GM12878 (cell line): ENCODE measurements at regions not wholly inside any gene's neighbourhood (a gene's known extent, or its start where the extent isn't known, plus 50 kb on each side); places are given as distances from the start of the nearest gene placed in this dataset.

Source experiments
- CREM ChIP-seq: IDR thresholded peaks from 2 replicates; pipeline ENCODE4 v1.6.1; 2014; ENCODE audit warnings: antibody characterized with exemption, low read depth
- CTCF ChIP-seq, 3 experiments: IDR thresholded peaks in 2 of 3; conservative IDR thresholded peaks in 1 of 3; 2 replicates each; pipeline ENCODE4 v1.5.1; 2011; ENCODE audit warnings: low read depth in 3 of 3, low read length in 3 of 3, mild to moderate bottlenecking in 3 of 3, control low read depth in 2 of 3, moderate library complexity in 2 of 3, inconsistent platforms in 1 of 3, mixed read lengths in 1 of 3; ENCODE audit not compliant: control insufficient read depth in 2 of 3, insufficient read depth in 1 of 3; ENCODE audit errors: extremely low read depth in 1 of 3
- FOXK2 ChIP-seq: fragments of 450-650 bp; IDR thresholded peaks from 2 replicates; pipeline ENCODE4 v1.6.1; 2017; ENCODE audit warnings: mild to moderate bottlenecking, moderate library complexity
- HSF1 ChIP-seq: fragments of 150-350 bp; IDR thresholded peaks from 2 replicates; pipeline ENCODE4 v1.6.1; 2014; ENCODE audit warnings: mild to moderate bottlenecking, low read depth, low read length
- POLR2AphosphoS5 ChIP-seq: IDR thresholded peaks from 2 replicates; pipeline ENCODE4 v1.6.1; 2011; ENCODE audit warnings: mild to moderate bottlenecking, low read length, inconsistent platforms
- RAD51 ChIP-seq: fragments of 450-650 bp; IDR thresholded peaks from 2 replicates; pipeline ENCODE4 v1.6.1; 2016; ENCODE audit warnings: moderate library complexity, mild to moderate bottlenecking, inconsistent platforms
- RCOR1 ChIP-seq: conservative IDR thresholded peaks from 2 replicates; pipeline ENCODE4 v1.6.1; 2012; ENCODE audit warnings: low read depth, low read length, improper control_type of control experiment
- SMC3 ChIP-seq: IDR thresholded peaks from 2 replicates; pipeline ENCODE4 v1.6.1; 2011; ENCODE audit warnings: low read length, improper control_type of control experiment, borderline replicate concordance
- STAT3 ChIP-seq: IDR thresholded peaks from 2 replicates; pipeline ENCODE4 v1.6.1; 2011; ENCODE audit warnings: low read depth, low read length, improper control_type of control experiment
- SUZ12 ChIP-seq: fragments of 200-600 bp; sonication (generic); IDR thresholded peaks from one replicate; pipeline ENCODE4 v1.6.1; 2018; ENCODE audit warnings: antibody characterized with exemption, mild to moderate bottlenecking; ENCODE audit not compliant: unreplicated experiment
- TAF1 ChIP-seq: IDR thresholded peaks from 2 replicates; pipeline ENCODE4 v1.6.1; 2011; ENCODE audit warnings: mild to moderate bottlenecking, low read depth, low read length, borderline replicate concordance

GRCh38 chr15:98570119-98570518 lies 78.2 kb upstream of the IGF1R start:
- TF ChIP-seq RAD51 (no peak), POLR2AphosphoS5 (no peak), CTCF (IDR thresholded peaks at IDR 0.05 in 2 of 3, conservative IDR thresholded peaks at IDR 0.05 in 1 of 3; ENCODE audit: control insufficient read depth in 2 of 3, extremely low read depth in 1 of 3, insufficient read depth in 1 of 3, low read depth in 3 of 3, low read length in 3 of 3) (no peak), SUZ12 (no peak), FOXK2 (no peak), HSF1 (no peak), STAT3 (no peak), SMC3 (no peak), RCOR1 (no peak), CREM (no peak), TAF1 (no peak)
